ENCODE measurements at regions not wholly inside any gene's neighbourhood (a gene's known extent, or its start where the extent isn't known, plus 50 kb on each side); places are given as distances from the start of the nearest gene placed in this dataset.
A peak's percentile ranks its signal among the peaks of the same experiment; 100 is the strongest.
"Not testable (repeated sequence)": the region's sequence is repeated elsewhere in the genome, so short reads cannot be mapped to it uniquely, and the experiment has no call there.

GRCh38 chr10:121675344-121675743, 77.1 kb upstream of the FGFR2 start:
- H3K4me1 Mint-ChIP-seq, result peaks cover 23% of the 10 kb centered on the region
- H3K27ac Mint-ChIP-seq, result no peak overlapping the region
- no peak overlapping the region for H3K4me3 Mint-ChIP-seq
- peaks cover 50% of the 10 kb centered on the region for H3K9me3 Mint-ChIP-seq
- TF ChIP-seq CTCF (IDR thresholded peaks at IDR 0.05), result no peak
- no peak for DNase-seq
- peaks cover 9% of the 10 kb centered on the region for H3K27me3 Mint-ChIP-seq (ENCODE audit: low read depth, poor library complexity)
- H3K36me3 Mint-ChIP-seq (ENCODE audit: low read depth), result no peaks in the 10 kb centered on the region

GRCh38 chr10:121674885-121675284, 76.6 kb upstream of the FGFR2 start:
- Mint-ChIP-seq H3K27me3 (ENCODE audit: low read depth, poor library complexity) (peaks cover 9% of the 10 kb centered on the region), H3K4me1 (peaks cover 23% of the 10 kb centered on the region), H3K9me3 (peaks cover 50% of the 10 kb centered on the region), H3K36me3 (ENCODE audit: low read depth) (no peaks in the 10 kb centered on the region), H3K27ac (no peak overlapping the region), H3K4me3 (no peak overlapping the region)
- no peak for TF ChIP-seq CTCF (IDR thresholded peaks at IDR 0.05)
- no peak for DNase-seq

- no peak for DNase-seq
- peaks cover 36% of the 10 kb centered on the region for H3K4me1 Mint-ChIP-seq
- no peak overlapping the region for H3K27ac Mint-ChIP-seq
Measured at GRCh38 chr10:121672733-121673132, 74.5 kb upstream of the FGFR2 start.

GRCh38 chr10:121669840-121670239, 71.6 kb upstream of the FGFR2 start:
- peaks cover 16% of the 10 kb centered on the region for H3K9me3 Mint-ChIP-seq
- peaks cover 43% of the 10 kb centered on the region for H3K4me1 Mint-ChIP-seq
- not testable (repeated sequence) for H3K4me3 Mint-ChIP-seq; H3K36me3 Mint-ChIP-seq (ENCODE audit: low read depth); DNase-seq; H3K27me3 Mint-ChIP-seq (ENCODE audit: low read depth, poor library complexity)
- H3K27ac Mint-ChIP-seq, result peak overlapping the region; percentile 31

More at GRCh38 chr10:121672733-121673132, 74.5 kb upstream of the FGFR2 start:
- H3K27me3 Mint-ChIP-seq (ENCODE audit: low read depth, poor library complexity), result peaks cover 9% of the 10 kb centered on the region
- peak overlapping the region; percentile 14 for H3K4me3 Mint-ChIP-seq
- no peaks in the 10 kb centered on the region for H3K36me3 Mint-ChIP-seq (ENCODE audit: low read depth)
- TF ChIP-seq CTCF (IDR thresholded peaks at IDR 0.05), result no peak
- peaks cover 32% of the 10 kb centered on the region for H3K9me3 Mint-ChIP-seq

GRCh38 chr10:121669028-121669374, 70.8 kb upstream of the FGFR2 start:
- DNase-seq, result no peak
- Mint-ChIP-seq H3K27me3 (ENCODE audit: low read depth, poor library complexity) (peaks cover 6% of the 10 kb centered on the region), H3K4me1 (peaks cover 43% of the 10 kb centered on the region), H3K4me3 (peak overlapping the region; percentile 61), H3K36me3 (ENCODE audit: low read depth) (no peaks in the 10 kb centered on the region), H3K9me3 (peaks cover 13% of the 10 kb centered on the region), H3K27ac (no peak overlapping the region)
- TF ChIP-seq CTCF (IDR thresholded peaks at IDR 0.05), result no peak

GRCh38 chr10:121668314-121669027, 70.2 kb upstream of the FGFR2 start:
- Mint-ChIP-seq H3K4me1 (peaks cover 43% of the 10 kb centered on the region), H3K9me3 (peaks cover 13% of the 10 kb centered on the region), H3K27me3 (ENCODE audit: low read depth, poor library complexity) (peaks cover 2% of the 10 kb centered on the region), H3K4me3 (peak overlapping the region; percentile 61), H3K27ac (peak overlapping the region; percentile 36), H3K36me3 (ENCODE audit: low read depth) (no peaks in the 10 kb centered on the region)
- DNase-seq, result peak; percentile 50
- TF ChIP-seq CTCF (IDR thresholded peaks at IDR 0.05), result no peak

All from nephron progenitor cell (in vitro differentiated cells).